Parathyroid adenoma (tissue), 2 donors: ENCODE measurements at regions not wholly inside any gene's neighbourhood (a gene's known extent, or its start where the extent isn't known, plus 50 kb on each side); places are given as distances from the start of the nearest gene placed in this dataset.

Source experiments
- H2AFZ ChIP-seq: fragments of 300-600 bp; sonication (generic); one replicate; pipeline ENCODE4 v1.7.0; 2017; ENCODE audit warnings: antibody characterized with exemption, mild to moderate bottlenecking
- H3K27ac ChIP-seq: fragments of 300-600 bp; sonication (generic); one replicate; pipeline ENCODE4 v1.7.0; 2017
- H3K27me3 ChIP-seq: fragments of 300-600 bp; sonication (generic); one replicate; pipeline ENCODE4 v1.7.0; 2017; ENCODE audit warnings: low read length; ENCODE audit not compliant: control insufficient read depth, insufficient read depth
- H3K36me3 ChIP-seq: fragments of 300-600 bp; sonication (generic); one replicate; pipeline ENCODE4 v1.7.0; 2017; ENCODE audit warnings: low read length; ENCODE audit not compliant: control insufficient read depth, insufficient read depth
- H3K4me1 ChIP-seq: fragments of 300-600 bp; sonication (generic); one replicate; pipeline ENCODE4 v1.7.0; 2017; ENCODE audit warnings: control low read depth
- H3K4me2 ChIP-seq: fragments of 300-600 bp; sonication (generic); one replicate; pipeline ENCODE4 v1.7.0; 2017; ENCODE audit warnings: low read length
- H3K4me3 ChIP-seq: fragments of 300-600 bp; sonication (generic); one replicate; pipeline ENCODE4 v1.7.0; 2017; ENCODE audit warnings: low read depth, low read length
- H3K79me2 ChIP-seq: fragments of 300-600 bp; sonication (generic); one replicate; pipeline ENCODE4 v1.7.0; 2017; ENCODE audit warnings: control low read depth
- H3K9ac ChIP-seq: fragments of 300-600 bp; sonication (generic); one replicate; pipeline ENCODE4 v1.7.0; 2017; ENCODE audit warnings: mild to moderate bottlenecking
- H3K9me3 ChIP-seq: fragments of 300-600 bp; sonication (generic); one replicate; pipeline ENCODE4 v1.7.0; 2017; ENCODE audit warnings: low read length; ENCODE audit not compliant: control insufficient read depth
- CTCF ChIP-seq: fragments of 300-600 bp; sonication (generic); IDR thresholded peaks from one replicate; pipeline ENCODE4 v1.7.0; 2017; ENCODE audit warnings: antibody characterized with exemption, mild to moderate bottlenecking
- donor health status: primary hyperparathyroidism.

GRCh38 chr1:81327103-81327710, 473.5 kb upstream of the ADGRL2 start:
- no peak for TF ChIP-seq CTCF
- H3K79me2 ChIP-seq, result no peaks in the 10 kb centered on the region

GRCh38 chr1:81326212-81326611, 474.5 kb upstream of the ADGRL2 start:
- Histone ChIP-seq H3K4me2 (no peak overlapping the region), H3K4me1 (no peaks in the 10 kb centered on the region), H2AFZ (no peak overlapping the region), H3K9ac (no peak overlapping the region), H3K9me3 (no peaks in the 10 kb centered on the region), H3K4me3 (no peak overlapping the region), H3K36me3 (no peaks in the 10 kb centered on the region), H3K79me2 (no peaks in the 10 kb centered on the region), H3K27ac (no peak overlapping the region), H3K27me3 (no peaks in the 10 kb centered on the region)
- no peak for TF ChIP-seq CTCF

More at GRCh38 chr1:81327103-81327710, 473.5 kb upstream of the ADGRL2 start:
- Histone ChIP-seq H2AFZ (no peak overlapping the region), H3K36me3 (no peaks in the 10 kb centered on the region), H3K4me2 (no peak overlapping the region), H3K9ac (no peak overlapping the region), H3K27ac (no peak overlapping the region), H3K4me1 (no peaks in the 10 kb centered on the region), H3K9me3 (no peaks in the 10 kb centered on the region), H3K27me3 (no peaks in the 10 kb centered on the region), H3K4me3 (no peak overlapping the region)

GRCh38 chr1:81325397-81325796, 475.3 kb upstream of the ADGRL2 start:
- Histone ChIP-seq H3K27me3 (no peaks in the 10 kb centered on the region), H3K4me3 (no peak overlapping the region), H3K79me2 (no peaks in the 10 kb centered on the region), H3K4me1 (no peaks in the 10 kb centered on the region), H3K27ac (no peak overlapping the region), H3K36me3 (no peaks in the 10 kb centered on the region), H3K9ac (no peak overlapping the region), H3K4me2 (no peak overlapping the region), H3K9me3 (no peaks in the 10 kb centered on the region), H2AFZ (no peak overlapping the region)
- no peak for TF ChIP-seq CTCF

- Histone ChIP-seq H3K27me3 (no peaks in the 10 kb centered on the region), H3K27ac (no peak overlapping the region), H2AFZ (no peak overlapping the region), H3K4me3 (no peak overlapping the region), H3K36me3 (no peaks in the 10 kb centered on the region), H3K4me1 (no peaks in the 10 kb centered on the region), H3K79me2 (no peaks in the 10 kb centered on the region), H3K9ac (no peak overlapping the region), H3K9me3 (no peaks in the 10 kb centered on the region), H3K4me2 (no peak overlapping the region)
- no peak for TF ChIP-seq CTCF
Measured at GRCh38 chr1:81323862-81324261, 476.9 kb upstream of the ADGRL2 start.

- Histone ChIP-seq H2AFZ (no peak overlapping the region), H3K36me3 (no peaks in the 10 kb centered on the region), H3K79me2 (no peaks in the 10 kb centered on the region), H3K27me3 (no peaks in the 10 kb centered on the region), H3K4me3 (no peak overlapping the region), H3K27ac (no peak overlapping the region), H3K4me1 (no peaks in the 10 kb centered on the region), H3K9me3 (no peaks in the 10 kb centered on the region), H3K4me2 (no peak overlapping the region), H3K9ac (no peak overlapping the region)
- TF ChIP-seq CTCF, result no peak
Measured at GRCh38 chr1:81317191-81317590, 483.5 kb upstream of the ADGRL2 start.
